ENCODE measurements at regions not wholly inside any gene's neighbourhood (a gene's known extent, or its start where the extent isn't known, plus 50 kb on each side); places are given as distances from the start of the nearest gene placed in this dataset.
"Not testable (repeated sequence)": the region's sequence is repeated elsewhere in the genome, so short reads cannot be mapped to it uniquely, and the experiment has no call there.

- Histone ChIP-seq H3F3A (ENCODE audit: insufficient read depth, low read length, poor library complexity, severe bottlenecking) (no peaks in the 10 kb centered on the region), H3K9me3 (ENCODE audit: low read length) (no peaks in the 10 kb centered on the region), H3K27ac (ENCODE audit: low read length) (no peak overlapping the region), H3K9me2 (ENCODE audit: insufficient read depth, low read length) (no peaks in the 10 kb centered on the region), H2AFZ (ENCODE audit: low read depth, low read length) (no peak overlapping the region), H3K4me3 (ENCODE audit: low read length) (no peak overlapping the region), H3K36me3 (ENCODE audit: insufficient read depth, low read length) (no peaks in the 10 kb centered on the region), H3K79me2 (replicated peaks; ENCODE audit: insufficient read depth, low read length) (no peaks in the 10 kb centered on the region), H3K9ac (ENCODE audit: low read length) (no peak overlapping the region), H3K27me3 (ENCODE audit: insufficient read depth, low read depth, low read length) (no peaks in the 10 kb centered on the region), H4K20me1 (ENCODE audit: insufficient read depth) (no peaks in the 10 kb centered on the region), H3K4me2 (ENCODE audit: low read length) (no peak overlapping the region)
- no peak for TF ChIP-seq EZH2 (IDR thresholded peaks at IDR 0.05; ENCODE audit: borderline replicate concordance, insufficient read depth, low read length, poor library complexity, severe bottlenecking)
- no peak for TF ChIP-seq RAD21 (conservative IDR thresholded peaks at IDR 0.05)
- TF ChIP-seq TAF1 (IDR thresholded peaks at IDR 0.05; ENCODE audit: low read depth): no peak
- TF ChIP-seq REST (IDR thresholded peaks at IDR 0.05; ENCODE audit: borderline replicate concordance): no peak
- no peak for TF ChIP-seq CTCF (IDR thresholded peaks at IDR 0.05; ENCODE audit: poor library complexity, severe bottlenecking)
- no peak for TF ChIP-seq SMC3 (conservative IDR thresholded peaks at IDR 0.05; ENCODE audit: poor library complexity)
- no peak for TF ChIP-seq EP300 (conservative IDR thresholded peaks at IDR 0.05; ENCODE audit: poor library complexity, severe bottlenecking)
- TF ChIP-seq POLR2AphosphoS5 (IDR thresholded peaks at IDR 0.05): no peak
- no peak for TF ChIP-seq MXI1 (conservative IDR thresholded peaks at IDR 0.05; ENCODE audit: poor library complexity, severe bottlenecking)
Measured at GRCh38 chr7:42642699-42643098, 269.2 kb downstream of the C7orf25 start.

GRCh38 chr7:42639930-42640329, 271.9 kb downstream of the C7orf25 start:
- Histone ChIP-seq H3K36me3 (ENCODE audit: insufficient read depth, low read length) (no peaks in the 10 kb centered on the region), H3K27ac (ENCODE audit: low read length) (no peak overlapping the region), H3K9me2 (ENCODE audit: insufficient read depth, low read length) (no peaks in the 10 kb centered on the region), H3K4me3 (ENCODE audit: low read length) (no peak overlapping the region), H3K9ac (ENCODE audit: low read length) (no peak overlapping the region), H3K4me2 (ENCODE audit: low read length) (no peak overlapping the region), H3K27me3 (ENCODE audit: insufficient read depth, low read depth, low read length) (no peaks in the 10 kb centered on the region), H3F3A (ENCODE audit: insufficient read depth, low read length, poor library complexity, severe bottlenecking) (no peaks in the 10 kb centered on the region), H2AFZ (ENCODE audit: low read depth, low read length) (no peak overlapping the region), H3K79me2 (replicated peaks; ENCODE audit: insufficient read depth, low read length) (no peaks in the 10 kb centered on the region), H3K9me3 (ENCODE audit: low read length) (no peaks in the 10 kb centered on the region), H4K20me1 (ENCODE audit: insufficient read depth) (no peaks in the 10 kb centered on the region)
- TF ChIP-seq TAF1 (IDR thresholded peaks at IDR 0.05; ENCODE audit: low read depth): no peak
- no peak for TF ChIP-seq MXI1 (conservative IDR thresholded peaks at IDR 0.05; ENCODE audit: poor library complexity, severe bottlenecking)
- TF ChIP-seq RAD21 (conservative IDR thresholded peaks at IDR 0.05): no peak
- no peak for TF ChIP-seq EP300 (conservative IDR thresholded peaks at IDR 0.05; ENCODE audit: poor library complexity, severe bottlenecking)
- no peak for TF ChIP-seq REST (IDR thresholded peaks at IDR 0.05; ENCODE audit: borderline replicate concordance)
- TF ChIP-seq SMC3 (conservative IDR thresholded peaks at IDR 0.05; ENCODE audit: poor library complexity): no peak
- TF ChIP-seq EZH2 (IDR thresholded peaks at IDR 0.05; ENCODE audit: borderline replicate concordance, insufficient read depth, low read length, poor library complexity, severe bottlenecking): no peak
- TF ChIP-seq CTCF (IDR thresholded peaks at IDR 0.05; ENCODE audit: poor library complexity, severe bottlenecking): no peak

GRCh38 chr7:42636380-42636779, 275.5 kb downstream of the C7orf25 start:
- H2AFZ ChIP-seq (ENCODE audit: low read depth, low read length); H3K9me3 ChIP-seq (ENCODE audit: low read length); H3F3A ChIP-seq (ENCODE audit: insufficient read depth, low read length, poor library complexity, severe bottlenecking); H4K20me1 ChIP-seq (ENCODE audit: insufficient read depth); H3K27ac ChIP-seq (ENCODE audit: low read length); H3K4me2 ChIP-seq (ENCODE audit: low read length); H3K9ac ChIP-seq (ENCODE audit: low read length); H3K36me3 ChIP-seq (ENCODE audit: insufficient read depth, low read length); H3K27me3 ChIP-seq (ENCODE audit: insufficient read depth, low read depth, low read length); H3K4me3 ChIP-seq (ENCODE audit: low read length); H3K79me2 ChIP-seq (replicated peaks; ENCODE audit: insufficient read depth, low read length); H3K9me2 ChIP-seq (ENCODE audit: insufficient read depth, low read length): not testable (repeated sequence)

Data from neural cell (in vitro differentiated cells).